GM12801 (cell line): ENCODE measurements at regions not wholly inside any gene's neighbourhood (a gene's known extent, or its start where the extent isn't known, plus 50 kb on each side); places are given as distances from the start of the nearest gene placed in this dataset.

ENCODE experiments used
- CTCF ChIP-seq: IDR thresholded peaks from one replicate; pipeline ENCODE4 v1.5.1; 2011; ENCODE audit warnings: control low read depth; ENCODE audit not compliant: insufficient read length; ENCODE audit errors: extremely low read depth

- TF ChIP-seq CTCF, result no peak
Observed at GRCh38 chr20:53742685-53743081, 149.0 kb upstream of the ZNF217 start.

DNA sequence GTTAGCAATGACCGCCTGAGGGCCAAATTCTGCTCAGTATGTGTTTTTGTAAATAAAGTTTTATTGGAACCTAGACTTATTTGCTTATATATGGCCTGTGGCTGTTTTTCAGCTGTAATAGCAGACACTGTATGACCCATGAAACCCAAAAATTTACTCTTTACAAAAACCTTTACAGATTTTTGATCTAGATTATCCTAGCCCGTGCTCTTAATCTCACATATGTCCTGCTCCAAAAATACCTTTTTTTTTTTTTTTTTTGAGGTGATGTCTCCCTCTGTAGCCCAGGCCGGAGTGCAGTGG lies 148.0 kb upstream of the ZNF217 start:
- no peak for TF ChIP-seq CTCF

DNA sequence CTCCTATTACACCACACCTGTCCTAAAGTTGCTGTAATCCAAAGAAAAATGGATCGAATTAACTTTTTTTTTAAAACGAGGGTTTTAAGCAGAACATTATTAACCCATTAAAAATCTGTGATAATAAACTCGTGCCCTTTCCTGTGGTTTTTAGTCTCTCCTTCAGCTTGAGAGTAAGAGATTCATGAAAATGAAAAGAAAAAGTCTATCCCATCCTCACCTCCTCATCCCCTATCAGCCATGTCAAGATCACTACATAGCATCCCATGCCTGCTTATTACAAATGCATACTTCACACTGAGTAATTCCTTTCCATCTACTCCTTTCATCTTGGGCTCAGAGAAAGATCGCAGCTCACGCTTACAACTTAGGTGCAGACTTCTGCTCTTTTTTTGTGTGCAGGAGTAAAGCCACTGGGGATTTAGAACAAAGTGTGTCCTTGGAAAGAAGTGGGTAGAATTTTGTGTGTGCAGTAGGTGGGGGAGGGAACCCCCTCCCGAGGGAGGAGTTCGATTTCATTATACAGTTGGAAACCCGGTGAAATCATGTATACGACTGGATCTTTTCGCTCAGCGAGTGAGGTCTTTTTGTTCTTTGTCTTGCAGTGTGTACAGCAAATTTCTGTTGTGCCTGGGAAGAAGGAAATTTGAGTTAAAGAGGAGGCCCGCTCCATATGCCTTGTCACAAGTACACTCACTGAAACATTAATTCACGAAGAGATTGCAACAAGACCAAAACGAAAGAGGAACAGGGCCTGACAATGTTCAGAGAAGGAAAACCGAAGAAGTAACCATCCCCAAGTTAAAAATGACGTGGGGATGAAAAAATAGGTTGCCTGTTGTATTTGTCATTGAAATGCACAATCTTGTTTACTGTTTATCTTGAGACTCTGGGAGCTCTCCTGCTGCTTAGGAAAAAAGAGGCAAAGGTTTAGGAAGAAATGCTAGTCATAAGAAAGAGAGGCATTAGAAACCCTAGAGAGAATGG lies 146.5 kb upstream of the ZNF217 start:
- TF ChIP-seq CTCF, result no peak

GRCh38 chr20:53738945-53739798 lies 145.5 kb upstream of the ZNF217 start:
- no peak for TF ChIP-seq CTCF

- no peak for TF ChIP-seq CTCF
Observed at GRCh38 chr20:53738039-53738944, 144.7 kb upstream of the ZNF217 start.

DNA sequence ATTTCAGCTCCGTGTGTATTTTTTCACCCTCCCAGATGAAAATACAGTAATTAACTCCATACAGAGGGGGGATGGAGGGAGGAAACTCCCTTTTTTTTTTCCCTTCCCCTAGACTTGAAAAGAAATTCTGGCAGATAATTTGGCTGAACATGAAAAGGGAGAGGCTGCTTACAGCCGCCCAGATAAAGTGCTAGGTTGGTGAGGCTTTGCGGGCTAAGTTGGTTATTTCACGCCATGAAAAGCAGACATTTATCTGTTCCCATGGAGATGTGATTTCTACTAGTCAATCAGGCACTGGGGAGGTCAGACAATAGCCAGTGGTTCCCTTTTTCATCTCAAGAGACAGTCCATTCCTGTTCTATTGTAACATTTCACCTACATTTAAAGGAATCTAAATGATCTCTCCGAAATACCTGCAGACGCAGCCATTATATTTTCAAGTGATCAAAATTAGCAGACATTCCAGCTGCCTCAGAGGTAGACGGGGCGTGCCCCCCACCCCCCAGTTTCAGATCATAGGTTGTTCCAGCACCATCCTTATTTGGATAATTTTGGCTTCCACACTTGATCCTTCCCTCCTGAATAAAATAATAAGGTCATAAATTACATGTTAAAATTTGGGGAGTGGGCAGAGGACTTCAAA lies 143.9 kb upstream of the ZNF217 start:
- no peak for TF ChIP-seq CTCF
